Non-pigmented ciliary epithelial cell (primary cell): ENCODE measurements at regions not wholly inside any gene's neighbourhood (a gene's known extent, or its start where the extent isn't known, plus 50 kb on each side); places are given as distances from the start of the nearest gene placed in this dataset.
"Not testable (repeated sequence)": the region's sequence is repeated elsewhere in the genome, so short reads cannot be mapped to it uniquely, and the experiment has no call there.

Experiments used
- DNase-seq: peaks from one replicate; pipeline ENCODE4 v3.0.0-alpha.2; 2010; ENCODE audit warnings: low read depth

DNA sequence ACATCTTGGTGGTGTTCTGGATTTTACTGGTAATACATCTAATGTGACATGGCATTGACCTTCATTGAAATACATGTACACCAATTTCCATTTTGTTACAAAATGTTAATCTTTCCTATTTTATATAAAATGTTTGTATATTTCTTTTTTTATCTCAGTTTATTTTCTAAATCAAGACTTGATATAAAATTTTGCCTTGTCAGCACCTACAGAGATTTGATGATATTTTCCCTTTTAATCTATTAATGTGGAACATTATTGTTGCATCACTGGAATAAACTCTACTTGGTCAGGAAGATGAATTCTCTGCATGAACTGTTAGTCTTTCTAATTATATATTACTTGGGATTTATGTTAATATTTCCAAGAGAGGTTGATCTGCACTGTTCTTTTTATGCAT is 294.0 kb upstream of the ETAA1 start:
- DNase-seq, result no peak

DNA sequence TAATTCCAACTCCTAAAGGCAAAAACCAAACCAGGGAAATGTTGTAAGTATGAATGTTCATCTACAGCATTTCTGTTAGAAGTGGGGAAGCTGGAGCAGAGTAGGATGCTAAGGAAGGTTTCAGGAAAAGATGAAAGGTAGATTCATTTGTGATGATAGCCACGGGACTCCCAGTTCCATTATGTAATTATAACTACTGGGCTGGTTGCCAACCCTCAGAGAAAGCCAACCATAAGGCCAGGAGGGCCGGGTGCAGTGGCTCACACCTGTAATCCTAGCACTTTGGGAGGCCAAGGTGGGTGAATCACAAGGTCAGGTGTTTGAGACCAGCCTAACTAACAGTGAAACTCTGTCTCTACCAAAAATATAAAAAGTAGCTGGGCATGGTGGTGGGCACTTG is 288.9 kb upstream of the ETAA1 start:
- no peak for DNase-seq

- DNase-seq, result no peak
Observed at GRCh38 chr2:67124531-67124930, 272.6 kb upstream of the ETAA1 start.

DNA sequence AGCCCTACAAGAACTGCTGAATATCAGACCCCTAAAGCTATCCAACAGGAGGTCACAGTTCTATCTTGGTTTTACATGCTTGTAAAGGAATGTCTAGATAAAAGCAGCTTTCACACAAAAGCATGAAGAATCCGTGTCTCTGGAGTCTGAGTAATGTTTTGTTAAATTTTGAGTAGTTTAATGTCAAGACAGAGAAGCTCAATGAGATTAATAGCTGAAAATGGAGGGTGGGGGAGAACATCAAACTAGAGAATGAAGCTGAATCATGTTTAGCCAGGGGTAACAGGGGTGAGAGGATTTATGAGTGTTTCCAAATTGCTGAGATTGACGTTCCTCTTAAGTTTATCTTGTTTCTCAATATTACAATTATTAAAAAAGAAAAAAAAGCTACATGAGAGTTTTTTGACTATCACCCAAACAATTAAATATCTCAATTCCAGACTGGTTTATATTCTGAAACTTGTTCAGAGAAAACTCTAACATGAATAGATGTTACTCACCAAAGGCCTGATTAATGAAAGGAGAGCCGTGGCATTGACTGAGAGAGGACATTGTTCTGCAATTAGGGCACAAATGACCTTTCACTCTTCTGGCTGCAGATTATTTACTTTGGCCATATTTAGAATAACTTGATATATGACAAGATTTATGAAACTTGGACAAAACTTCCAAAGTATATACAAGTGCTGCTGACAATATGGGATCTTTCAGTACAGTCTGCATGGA is 266.4 kb upstream of the ETAA1 start:
- peak; percentile 28 for DNase-seq

DNA sequence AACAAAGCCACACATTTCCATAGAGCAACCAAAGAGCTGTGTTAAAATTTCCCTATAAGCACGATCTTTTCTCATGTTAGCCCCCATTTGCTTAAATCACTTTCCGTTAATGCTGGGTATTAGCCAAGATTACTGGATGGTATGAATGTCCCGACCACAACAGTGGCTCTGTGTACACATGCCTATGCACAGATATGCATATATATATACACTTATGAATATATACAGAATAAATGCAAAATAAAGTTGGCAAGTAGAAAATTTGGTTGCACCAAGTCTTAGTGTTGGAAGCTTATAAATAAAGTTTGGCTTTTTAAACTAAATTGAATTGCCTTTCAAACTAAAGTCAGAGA is 265.9 kb upstream of the ETAA1 start:
- DNase-seq, result no peak

- DNase-seq, result not testable (repeated sequence)
Observed at GRCh38 chr2:67132441-67132940, 264.6 kb upstream of the ETAA1 start.

DNA sequence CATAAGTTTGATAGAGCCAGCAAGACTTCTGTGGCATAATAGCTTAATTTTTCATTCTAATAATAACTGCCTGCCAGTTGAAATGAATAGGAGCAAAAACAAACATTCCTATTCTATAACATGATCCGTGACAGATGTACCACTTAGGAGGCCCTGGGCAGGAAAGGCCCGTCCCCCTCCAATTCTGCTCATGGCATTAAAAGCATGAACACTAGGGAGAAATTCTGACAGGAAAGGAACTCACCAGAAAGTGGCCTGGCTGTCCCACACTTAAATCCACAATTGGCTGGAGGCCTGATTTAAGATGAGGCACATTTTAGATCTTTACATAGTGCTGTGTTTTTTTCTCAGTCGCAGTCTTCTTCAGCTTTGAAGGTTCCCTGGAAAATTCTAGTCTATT is 261.9 kb upstream of the ETAA1 start:
- no peak for DNase-seq

DNA sequence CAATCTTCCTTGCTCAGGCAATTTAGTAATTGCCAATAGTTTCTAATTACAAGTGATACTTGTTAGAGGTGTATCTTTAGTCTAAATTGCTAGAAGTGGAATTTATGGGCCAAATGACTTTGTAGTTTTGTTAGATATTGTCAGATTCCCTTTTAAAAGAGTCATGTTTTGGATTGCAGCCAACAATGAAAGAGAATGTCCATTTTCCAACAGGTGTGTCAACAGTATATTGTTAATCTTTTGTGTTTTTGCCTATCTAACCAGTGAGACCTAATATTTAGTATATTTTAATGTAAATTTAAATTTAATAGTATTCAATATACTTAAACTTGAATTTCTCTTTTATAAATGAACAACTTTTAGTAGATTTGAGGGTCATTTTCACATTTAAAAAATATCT is 259.4 kb upstream of the ETAA1 start:
- DNase-seq, result no peak

GRCh38 chr2:67142071-67142470 is 255.1 kb upstream of the ETAA1 start:
- DNase-seq, result no peak

- DNase-seq, result no peak
Observed at GRCh38 chr2:67142741-67143140, 254.4 kb upstream of the ETAA1 start.

DNA sequence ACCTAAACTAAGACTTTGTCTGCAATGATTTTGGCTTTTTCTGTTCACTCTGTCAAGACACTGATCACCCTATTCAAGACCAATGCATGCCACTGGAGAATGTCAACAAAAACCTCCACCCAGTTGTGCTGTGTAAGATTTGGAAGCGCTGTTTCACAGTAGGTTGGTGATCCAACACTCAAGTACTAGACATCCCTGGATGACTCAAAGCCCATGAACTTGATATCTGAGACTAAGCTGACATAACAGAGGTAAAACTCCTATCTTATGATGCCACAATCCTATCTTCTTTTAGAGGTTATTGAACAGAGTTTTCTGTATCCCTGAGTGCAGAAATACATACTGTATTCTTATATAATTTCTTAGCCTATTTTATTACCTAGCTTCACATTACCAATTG is 251.3 kb upstream of the ETAA1 start:
- DNase-seq, result no peak

DNA sequence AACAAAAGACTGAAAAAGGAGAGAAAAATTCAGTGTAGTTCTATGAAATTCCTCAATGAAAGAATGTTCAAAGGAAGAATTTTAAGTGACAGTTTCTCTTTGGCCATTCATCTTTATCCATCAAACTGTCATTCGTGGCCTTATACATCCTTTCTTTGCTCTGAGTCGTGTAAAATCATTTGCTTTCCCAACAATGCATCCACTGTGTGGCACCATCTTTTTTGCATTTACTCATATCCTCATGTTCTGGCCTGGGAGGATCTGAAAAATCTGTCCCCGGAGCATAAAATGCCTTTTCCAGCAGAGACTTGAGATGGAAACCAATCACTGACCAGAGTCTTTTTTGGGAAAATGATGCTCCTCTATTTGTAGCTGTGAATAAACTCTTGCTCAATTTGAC is 240.3 kb upstream of the ETAA1 start:
- DNase-seq, result no peak

GRCh38 chr2:67158718-67159117 is 238.4 kb upstream of the ETAA1 start:
- no peak for DNase-seq

DNA sequence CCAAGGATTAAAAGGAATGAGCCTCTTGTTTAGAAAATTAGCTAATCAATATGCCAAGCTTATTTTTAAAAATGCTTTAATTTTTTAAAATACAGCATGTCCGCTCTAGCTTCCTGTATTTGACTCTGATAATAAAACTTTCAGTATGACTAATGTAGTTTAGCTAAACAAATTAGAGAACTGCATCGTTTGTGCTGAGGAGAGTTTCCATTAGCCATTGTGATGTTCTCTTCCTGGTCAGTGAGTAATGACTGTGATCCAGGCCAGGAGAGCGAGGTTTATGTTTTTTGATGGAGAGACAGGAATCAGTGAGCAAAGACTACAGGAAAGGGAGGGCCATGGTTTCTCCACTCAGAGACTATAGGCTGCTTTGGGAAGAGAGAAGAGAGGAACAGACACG is 237.2 kb upstream of the ETAA1 start:
- no peak for DNase-seq

- no peak for DNase-seq
Observed at GRCh38 chr2:67164771-67165522, 232.2 kb upstream of the ETAA1 start.

DNA sequence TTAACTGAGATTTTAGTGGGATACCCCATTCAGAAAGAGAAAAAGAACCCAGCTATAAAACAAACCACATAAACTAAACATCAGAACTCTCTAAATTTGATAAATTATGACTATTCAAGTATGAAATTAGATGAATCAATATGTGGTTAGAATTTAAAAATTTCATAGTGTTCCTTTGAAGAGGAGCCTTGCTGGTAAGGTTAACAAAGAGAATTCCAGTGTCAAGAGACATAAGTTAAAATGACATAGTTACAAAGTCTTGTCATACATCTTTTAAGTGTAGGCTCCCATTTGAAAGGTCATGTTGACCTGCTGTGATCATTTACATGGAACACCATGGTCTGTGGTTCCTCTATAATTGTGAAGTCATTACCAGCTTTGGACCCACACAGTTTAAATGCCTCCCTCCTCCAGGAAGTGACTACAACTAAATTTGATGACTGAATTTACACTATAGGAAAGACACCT is 231.6 kb upstream of the ETAA1 start:
- no peak for DNase-seq

DNA sequence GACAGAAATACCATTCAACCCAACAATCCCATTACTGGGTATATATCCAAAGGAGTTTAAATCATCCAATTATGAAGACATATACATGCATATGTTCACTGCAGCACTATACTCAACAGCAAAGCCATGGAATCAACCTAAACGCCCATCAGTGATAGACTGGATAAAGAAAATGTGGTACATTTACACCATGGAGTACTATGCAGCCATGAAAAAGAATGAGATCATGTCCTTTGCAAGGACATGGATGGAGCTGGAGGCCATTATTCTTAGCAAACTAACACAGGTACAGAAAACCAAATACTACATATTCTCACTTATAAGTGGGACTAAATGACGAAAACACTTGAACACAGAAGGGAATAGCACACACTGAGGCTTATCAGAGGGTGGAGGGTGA is 230.6 kb upstream of the ETAA1 start:
- not testable (repeated sequence) for DNase-seq

GRCh38 chr2:67169417-67170140 is 227.6 kb upstream of the ETAA1 start:
- peak; percentile 52 for DNase-seq

GRCh38 chr2:67179526-67179925 is 217.6 kb upstream of the ETAA1 start:
- no peak for DNase-seq

GRCh38 chr2:67180841-67181240 is 216.3 kb upstream of the ETAA1 start:
- no peak for DNase-seq

DNA sequence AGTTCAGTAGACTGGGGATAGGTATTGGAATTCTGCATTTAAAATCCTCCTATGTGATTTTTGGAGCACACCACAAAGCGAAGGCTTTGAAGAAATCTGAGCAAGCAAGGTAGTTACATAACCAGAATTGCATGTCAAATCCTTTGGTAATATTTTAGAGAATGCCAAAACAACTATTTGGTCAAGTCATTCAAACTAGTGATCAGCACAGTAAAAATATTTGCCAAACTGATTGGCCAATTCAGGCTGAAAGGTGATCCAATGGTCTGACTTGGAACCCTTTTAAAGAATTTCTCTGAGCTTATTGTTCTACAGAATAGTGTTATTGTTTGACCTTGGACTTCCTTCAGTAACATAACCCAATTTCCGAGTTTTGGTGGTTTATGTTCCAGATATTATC is 214.2 kb upstream of the ETAA1 start:
- no peak for DNase-seq

- DNase-seq, result no peak
Observed at GRCh38 chr2:67186326-67186725, 210.8 kb upstream of the ETAA1 start.

DNA sequence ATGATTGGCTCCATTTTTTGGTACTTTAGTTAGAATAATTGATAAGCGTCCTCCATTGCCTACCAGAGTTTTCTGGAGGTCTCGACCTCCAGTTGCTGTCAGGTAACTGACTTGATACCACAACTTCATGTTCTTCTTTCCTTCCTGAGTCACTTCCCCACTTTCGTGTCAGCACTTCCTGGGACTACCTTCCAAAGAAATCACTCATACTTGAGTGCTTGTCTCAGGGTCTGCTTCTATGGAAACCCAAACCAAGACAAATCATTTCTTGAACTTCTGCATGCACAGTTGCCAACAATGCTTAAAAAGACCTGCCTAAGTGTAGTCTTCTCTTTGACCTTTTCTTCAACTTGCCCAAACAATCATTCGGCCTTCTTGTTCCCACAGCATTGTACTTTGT is 210.3 kb upstream of the ETAA1 start:
- no peak for DNase-seq
